ENCODE measurements at regions not wholly inside any gene's neighbourhood (a gene's known extent, or its start where the extent isn't known, plus 50 kb on each side); places are given as distances from the start of the nearest gene placed in this dataset.

DNA sequence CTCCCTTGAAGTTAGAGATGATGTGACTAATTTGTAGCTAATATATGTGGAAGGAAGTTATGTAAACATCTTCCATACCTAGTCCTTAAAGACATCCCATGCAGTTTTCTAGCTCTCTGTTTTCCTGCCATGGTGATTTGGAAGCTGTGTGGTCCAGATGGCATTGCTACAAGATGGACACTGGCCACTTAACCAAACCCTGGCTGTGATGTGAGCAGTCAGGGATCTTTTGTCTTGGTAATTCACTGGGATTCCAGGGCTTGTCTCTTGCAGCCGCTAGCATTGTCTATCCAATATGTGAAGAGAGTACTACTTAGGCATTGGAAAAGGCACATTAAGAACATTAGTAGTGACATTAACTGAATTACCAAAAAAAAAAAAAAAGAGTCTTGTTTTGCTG, 139.9 kb upstream of the DOCK10 start:
- intact Hi-C loops (cut with micrococcal nuclease): no loop called here
- H3K9me3 ChIP-seq (replicated peaks; ENCODE audit: control insufficient read depth, insufficient read depth, low read length): no peaks in the 10 kb centered on the region
- TF ChIP-seq EZH2 (IDR thresholded peaks at IDR 0.05; ENCODE audit: borderline replicate concordance, low read depth, low read length, severe bottlenecking) (no peak), MYC (IDR thresholded peaks at IDR 0.05; ENCODE audit: low read depth, low read length) (no peak), FOS (IDR thresholded peaks at IDR 0.05; ENCODE audit: borderline replicate concordance, insufficient read depth, low read length) (no peak), POLR2AphosphoS5 (IDR thresholded peaks at IDR 0.05; ENCODE audit: insufficient read depth, low read depth, low read length) (no peak), GATA2 (IDR thresholded peaks at IDR 0.05; ENCODE audit: insufficient read depth, insufficient read length, low read depth, low read length) (no peak), JUN (IDR thresholded peaks at IDR 0.05; ENCODE audit: borderline replicate concordance, insufficient read depth, insufficient read length, low read depth) (no peak), POLR2A (IDR thresholded peaks at IDR 0.05; ENCODE audit: low read depth, low read length) (no peak)
- TF ChIP-seq, protein P1, sequence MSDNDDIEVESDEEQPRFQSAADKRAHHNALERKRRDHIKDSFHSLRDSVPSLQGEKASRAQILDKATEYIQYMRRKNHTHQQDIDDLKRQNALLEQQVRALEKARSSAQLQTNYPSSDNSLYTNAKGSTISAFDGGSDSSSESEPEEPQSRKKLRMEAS (IDR thresholded peaks at IDR 0.05; ENCODE audit: insufficient read depth, insufficient read length): no peak
- TF ChIP-seq, protein P2, sequence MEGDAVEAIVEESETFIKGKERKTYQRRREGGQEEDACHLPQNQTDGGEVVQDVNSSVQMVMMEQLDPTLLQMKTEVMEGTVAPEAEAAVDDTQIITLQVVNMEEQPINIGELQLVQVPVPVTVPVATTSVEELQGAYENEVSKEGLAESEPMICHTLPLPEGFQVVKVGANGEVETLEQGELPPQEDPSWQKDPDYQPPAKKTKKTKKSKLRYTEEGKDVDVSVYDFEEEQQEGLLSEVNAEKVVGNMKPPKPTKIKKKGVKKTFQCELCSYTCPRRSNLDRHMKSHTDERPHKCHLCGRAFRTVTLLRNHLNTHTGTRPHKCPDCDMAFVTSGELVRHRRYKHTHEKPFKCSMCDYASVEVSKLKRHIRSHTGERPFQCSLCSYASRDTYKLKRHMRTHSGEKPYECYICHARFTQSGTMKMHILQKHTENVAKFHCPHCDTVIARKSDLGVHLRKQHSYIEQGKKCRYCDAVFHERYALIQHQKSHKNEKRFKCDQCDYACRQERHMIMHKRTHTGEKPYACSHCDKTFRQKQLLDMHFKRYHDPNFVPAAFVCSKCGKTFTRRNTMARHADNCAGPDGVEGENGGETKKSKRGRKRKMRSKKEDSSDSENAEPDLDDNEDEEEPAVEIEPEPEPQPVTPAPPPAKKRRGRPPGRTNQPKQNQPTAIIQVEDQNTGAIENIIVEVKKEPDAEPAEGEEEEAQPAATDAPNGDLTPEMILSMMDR (IDR thresholded peaks at IDR 0.05; ENCODE audit: extremely low read depth in 1 of 2, insufficient read depth in 1 of 2, low read depth in 1 of 2, low read length in 2 of 2): no peak
- no peaks in the 10 kb centered on the region for H3K9me1 ChIP-seq (replicated peaks; ENCODE audit: control insufficient read depth, extremely low read depth, insufficient read depth, low read length)
- H3K27me3 ChIP-seq (ENCODE audit: control insufficient read depth in 2 of 2, insufficient read depth in 2 of 2, low read length in 2 of 2): no peaks in the 10 kb centered on the region
- H3K4me2 ChIP-seq (ENCODE audit: insufficient read depth, low read length): no peak overlapping the region
- DNase-seq (ENCODE audit: low read depth, low spot score) (no peak), FAIRE-seq (no peak)
- no peak overlapping the region for H3K27ac ChIP-seq (ENCODE audit: insufficient read depth, low read depth, low read length)
- ChIA-PET CTCF (no interaction called here), POLR2A (no interaction called here)
- H3K4me1 ChIP-seq (ENCODE audit: control insufficient read depth, extremely low read depth, insufficient read depth, low read length): no peaks in the 10 kb centered on the region
- H2AFZ ChIP-seq (ENCODE audit: low read depth, low read length): no peak overlapping the region
- H3K4me3 ChIP-seq (replicated peaks in 1 of 3; ENCODE audit: insufficient read depth in 1 of 3, low read depth in 1 of 3, low read length in 3 of 3): no peak overlapping the region
- no peaks in the 10 kb centered on the region for H4K20me1 ChIP-seq (replicated peaks; ENCODE audit: control insufficient read depth, extremely low read depth, insufficient read depth, low read length)
- H3K79me2 ChIP-seq (ENCODE audit: control insufficient read depth, insufficient read depth, low read length): no peaks in the 10 kb centered on the region
- no peak overlapping the region for H3K9ac ChIP-seq (replicated peaks; ENCODE audit: extremely low read depth, insufficient read depth, low read length)
- dilution Hi-C loops (cut with MboI; ENCODE audit: extremely low pct_ligation_motif_present, low sequenced_read_pairs): no loop called here
- H3K36me3 ChIP-seq (ENCODE audit: control insufficient read depth in 2 of 2, extremely low read depth in 1 of 2, insufficient read depth in 2 of 2, low read length in 2 of 2): no peaks in the 10 kb centered on the region
- BruUV-seq (replicated peaks): no TSS peak

Measured in endothelial cell of umbilical vein (primary cell).